Skeletal muscle satellite cell (primary cell): ENCODE measurements at regions not wholly inside any gene's neighbourhood (a gene's known extent, or its start where the extent isn't known, plus 50 kb on each side); places are given as distances from the start of the nearest gene placed in this dataset.

Experiments
- H3K27me3 ChIP-seq: 2 replicates; pipeline ENCODE4 v1.7.0; 2013; ENCODE audit warnings: low read length; ENCODE audit not compliant: control insufficient read depth, insufficient read depth
- H3K36me3 ChIP-seq: 2 replicates; pipeline ENCODE4 v1.7.0; 2013; ENCODE audit warnings: mild to moderate bottlenecking, control low read depth, low read length; ENCODE audit not compliant: insufficient read depth
- H3K4me1 ChIP-seq: 2 replicates; pipeline ENCODE4 v1.7.0; 2013; ENCODE audit warnings: low read length; ENCODE audit not compliant: control insufficient read depth, insufficient read depth
- H3K4me2 ChIP-seq: 2 replicates; pipeline ENCODE4 v1.7.0; 2013; ENCODE audit warnings: mild to moderate bottlenecking, low read length
- H3K4me3 ChIP-seq: 2 replicates; pipeline ENCODE4 v1.7.0; 2013; ENCODE audit warnings: low read length
- H3K9ac ChIP-seq: 2 replicates; pipeline ENCODE4 v1.7.0; 2013; ENCODE audit warnings: mild to moderate bottlenecking, low read depth, low read length, moderate library complexity
- H3K9me3 ChIP-seq: replicated peaks from 2 replicates; pipeline ENCODE4 v1.7.0; 2013; ENCODE audit warnings: mild to moderate bottlenecking, control low read depth, low read length

DNA sequence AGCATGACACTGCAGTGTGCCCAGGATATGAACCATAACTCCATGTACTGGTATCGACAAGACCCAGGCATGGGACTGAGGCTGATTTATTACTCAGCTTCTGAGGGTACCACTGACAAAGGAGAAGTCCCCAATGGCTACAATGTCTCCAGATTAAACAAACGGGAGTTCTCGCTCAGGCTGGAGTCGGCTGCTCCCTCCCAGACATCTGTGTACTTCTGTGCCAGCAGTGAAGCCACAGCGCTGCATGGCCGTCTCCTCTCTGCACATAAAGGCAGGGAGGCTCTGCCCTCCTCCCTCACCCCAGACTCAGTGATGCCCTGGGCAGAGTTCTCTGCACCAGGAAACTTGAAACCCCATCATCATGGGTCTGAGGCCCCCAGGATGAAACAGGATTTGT is 70.7 kb upstream of the PRSS58 start:
- no peak overlapping the region for H3K9ac ChIP-seq
- no peaks in the 10 kb centered on the region for H3K36me3 ChIP-seq
- peaks cover 51% of the 10 kb centered on the region for H3K27me3 ChIP-seq
- H3K4me2 ChIP-seq, result no peak overlapping the region
- H3K9me3 ChIP-seq, result no peaks in the 10 kb centered on the region
- no peaks in the 10 kb centered on the region for H3K4me1 ChIP-seq
- no peak overlapping the region for H3K4me3 ChIP-seq

- no peak overlapping the region for H3K4me2 ChIP-seq
- no peaks in the 10 kb centered on the region for H3K9me3 ChIP-seq
- H3K4me1 ChIP-seq, result no peaks in the 10 kb centered on the region
- no peak overlapping the region for H3K9ac ChIP-seq
- H3K27me3 ChIP-seq, result peaks cover 47% of the 10 kb centered on the region
- no peak overlapping the region for H3K4me3 ChIP-seq
- H3K36me3 ChIP-seq, result no peaks in the 10 kb centered on the region
Measured at GRCh38 chr7:142327628-142328405, 70.0 kb upstream of the PRSS58 start.

DNA sequence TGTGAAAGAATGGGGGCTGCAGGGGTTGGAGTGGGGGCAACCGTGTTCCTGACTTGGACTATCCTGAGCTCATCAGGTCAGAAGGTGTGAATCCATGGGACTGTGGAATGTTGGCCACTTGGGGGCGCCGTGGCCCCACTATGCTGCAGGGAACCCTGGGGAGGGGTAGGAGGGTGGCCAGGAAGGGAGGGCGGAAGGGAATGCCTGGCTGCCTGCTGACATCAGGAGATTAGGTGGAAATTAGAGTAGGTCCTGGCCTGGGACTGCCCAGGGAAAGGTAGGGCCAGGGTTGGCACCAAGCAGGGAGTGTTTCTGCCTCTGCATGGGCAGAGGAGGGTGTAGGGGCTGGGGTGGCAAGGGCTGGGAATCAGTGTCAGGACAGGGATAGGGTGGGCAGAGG is 65.8 kb upstream of the PRSS58 start:
- Histone ChIP-seq H3K36me3 (no peaks in the 10 kb centered on the region), H3K9me3 (no peaks in the 10 kb centered on the region), H3K4me1 (no peaks in the 10 kb centered on the region), H3K9ac (no peak overlapping the region), H3K4me2 (no peak overlapping the region), H3K27me3 (peaks cover 24% of the 10 kb centered on the region), H3K4me3 (no peak overlapping the region)

DNA sequence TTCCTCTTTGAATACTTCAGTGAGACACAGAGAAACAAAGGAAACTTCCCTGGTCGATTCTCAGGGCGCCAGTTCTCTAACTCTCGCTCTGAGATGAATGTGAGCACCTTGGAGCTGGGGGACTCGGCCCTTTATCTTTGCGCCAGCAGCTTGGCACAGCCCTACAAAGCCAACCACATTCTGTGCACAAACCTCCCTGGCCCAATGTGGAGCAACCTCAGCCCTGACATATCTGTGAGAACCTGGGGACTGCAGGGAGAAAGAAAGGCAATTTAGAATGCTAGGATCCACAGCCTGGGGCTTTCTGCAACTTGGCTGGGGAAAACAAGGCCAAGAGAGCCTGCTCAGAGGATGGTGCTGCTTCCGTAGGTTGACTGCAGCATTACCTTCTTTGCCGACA is 63.5 kb upstream of the PRSS58 start:
- H3K9me3 ChIP-seq, result no peaks in the 10 kb centered on the region
- peaks cover 31% of the 10 kb centered on the region for H3K27me3 ChIP-seq
- H3K4me2 ChIP-seq, result no peak overlapping the region
- no peak overlapping the region for H3K4me3 ChIP-seq
- no peaks in the 10 kb centered on the region for H3K36me3 ChIP-seq
- no peak overlapping the region for H3K9ac ChIP-seq
- H3K4me1 ChIP-seq, result no peaks in the 10 kb centered on the region

DNA sequence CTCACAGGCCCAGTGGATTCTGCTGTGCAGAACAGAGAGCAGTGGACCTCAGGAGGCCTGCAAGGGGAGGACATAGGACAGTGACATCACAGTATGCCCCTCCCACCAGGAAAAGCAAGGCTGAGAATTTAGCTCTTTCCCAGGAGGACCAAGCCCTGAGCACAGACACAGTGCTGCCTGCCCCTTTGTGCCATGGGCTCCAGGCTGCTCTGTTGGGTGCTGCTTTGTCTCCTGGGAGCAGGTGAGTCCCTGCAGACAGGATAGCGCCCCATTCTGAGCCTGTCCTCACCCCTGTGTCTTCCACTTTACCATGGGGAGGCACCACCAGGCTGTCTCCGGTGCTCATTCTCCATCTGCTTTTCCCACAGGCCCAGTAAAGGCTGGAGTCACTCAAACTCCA is 63.0 kb upstream of the PRSS58 start:
- Histone ChIP-seq H3K4me3 (no peak overlapping the region), H3K9me3 (no peaks in the 10 kb centered on the region), H3K4me2 (no peak overlapping the region), H3K4me1 (no peaks in the 10 kb centered on the region), H3K9ac (no peak overlapping the region), H3K27me3 (peaks cover 31% of the 10 kb centered on the region), H3K36me3 (no peaks in the 10 kb centered on the region)

DNA sequence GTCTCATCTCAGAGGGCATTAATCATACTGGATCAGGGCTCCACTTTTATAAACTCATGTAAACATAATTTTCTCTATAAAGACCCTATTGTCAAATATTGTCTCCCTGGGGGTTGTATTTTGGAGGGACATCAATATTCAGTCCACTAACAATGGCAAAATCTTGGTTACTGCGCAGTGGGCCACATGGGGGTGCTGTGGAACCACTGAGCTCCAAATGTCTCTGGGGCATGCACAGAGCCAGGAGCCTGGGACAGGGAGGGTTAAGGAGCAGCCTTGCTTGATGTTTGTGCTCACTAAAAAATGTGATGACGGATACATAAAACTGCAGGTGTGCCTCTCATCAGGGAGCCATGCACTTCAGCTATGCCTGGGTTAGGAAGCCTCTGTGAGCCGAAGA is 62.1 kb upstream of the PRSS58 start:
- no peaks in the 10 kb centered on the region for H3K9me3 ChIP-seq
- no peak overlapping the region for H3K4me2 ChIP-seq
- H3K27me3 ChIP-seq, result peaks cover 31% of the 10 kb centered on the region
- no peaks in the 10 kb centered on the region for H3K4me1 ChIP-seq
- no peaks in the 10 kb centered on the region for H3K36me3 ChIP-seq
- no peak overlapping the region for H3K9ac ChIP-seq
- H3K4me3 ChIP-seq, result no peak overlapping the region

- no peak overlapping the region for H3K4me2 ChIP-seq
- H3K9ac ChIP-seq, result no peak overlapping the region
- H3K4me3 ChIP-seq, result no peak overlapping the region
- no peaks in the 10 kb centered on the region for H3K36me3 ChIP-seq
- H3K27me3 ChIP-seq, result peaks cover 39% of the 10 kb centered on the region
- H3K9me3 ChIP-seq, result no peaks in the 10 kb centered on the region
- H3K4me1 ChIP-seq, result no peaks in the 10 kb centered on the region
Measured at GRCh38 chr7:142314281-142314680, 56.4 kb upstream of the PRSS58 start.

DNA sequence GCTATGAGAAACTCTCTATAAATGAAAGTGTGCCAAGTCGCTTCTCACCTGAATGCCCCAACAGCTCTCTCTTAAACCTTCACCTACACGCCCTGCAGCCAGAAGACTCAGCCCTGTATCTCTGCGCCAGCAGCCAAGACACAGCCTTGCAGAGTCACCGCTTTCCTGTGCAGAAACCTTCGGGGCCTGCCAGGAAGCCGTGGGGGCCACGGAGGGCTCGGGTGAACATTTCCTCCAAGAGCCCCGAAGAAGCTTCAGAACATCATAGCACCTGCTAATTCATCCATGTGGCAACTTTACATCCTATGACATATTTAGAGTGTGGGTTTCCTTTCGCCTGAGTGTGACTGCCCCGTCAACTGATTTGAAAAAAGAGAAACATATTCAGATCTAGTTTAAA is 55.7 kb upstream of the PRSS58 start:
- peaks cover 39% of the 10 kb centered on the region for H3K27me3 ChIP-seq
- H3K9ac ChIP-seq, result no peak overlapping the region
- H3K4me2 ChIP-seq, result no peak overlapping the region
- H3K9me3 ChIP-seq, result no peaks in the 10 kb centered on the region
- H3K4me3 ChIP-seq, result no peak overlapping the region
- no peaks in the 10 kb centered on the region for H3K36me3 ChIP-seq
- H3K4me1 ChIP-seq, result no peaks in the 10 kb centered on the region

GRCh38 chr7:142311876-142312275 is 54.0 kb upstream of the PRSS58 start:
- Histone ChIP-seq H3K9ac (no peak overlapping the region), H3K4me1 (no peaks in the 10 kb centered on the region), H3K4me3 (no peak overlapping the region), H3K36me3 (no peaks in the 10 kb centered on the region), H3K27me3 (peaks cover 33% of the 10 kb centered on the region), H3K9me3 (no peaks in the 10 kb centered on the region), H3K4me2 (no peak overlapping the region)

- Histone ChIP-seq H3K4me2 (no peak overlapping the region), H3K9me3 (no peaks in the 10 kb centered on the region), H3K4me1 (no peaks in the 10 kb centered on the region), H3K27me3 (peaks cover 36% of the 10 kb centered on the region), H3K36me3 (no peaks in the 10 kb centered on the region), H3K9ac (no peak overlapping the region), H3K4me3 (no peak overlapping the region)
Measured at GRCh38 chr7:142308918-142309317, 51.1 kb upstream of the PRSS58 start.

GRCh38 chr7:142308326-142308725 is 50.5 kb upstream of the PRSS58 start:
- H3K27me3 ChIP-seq, result peaks cover 38% of the 10 kb centered on the region
- no peaks in the 10 kb centered on the region for H3K36me3 ChIP-seq
- H3K4me3 ChIP-seq, result no peak overlapping the region
- no peaks in the 10 kb centered on the region for H3K9me3 ChIP-seq
- H3K4me2 ChIP-seq, result no peak overlapping the region
- H3K4me1 ChIP-seq, result no peaks in the 10 kb centered on the region
- no peak overlapping the region for H3K9ac ChIP-seq
